Coronary artery (tissue), 2 donors: ENCODE measurements at regions not wholly inside any gene's neighbourhood (a gene's known extent, or its start where the extent isn't known, plus 50 kb on each side); places are given as distances from the start of the nearest gene placed in this dataset.

ENCODE experiments used
- DNase-seq: peaks from one replicate; pipeline ENCODE4 v3.0.0-alpha.2; 2017; ENCODE audit warnings: low spot score
- H3K27ac ChIP-seq, 2 donors: fragments of 200-600 bp; sonication (generic); one replicate each; pipeline ENCODE4 v1.5.1; 2016 to 2019
- H3K4me3 ChIP-seq: fragments of 200-600 bp; sonication (generic); 2 replicates; pipeline ENCODE4 v1.5.1; 2016; ENCODE audit warnings: mild to moderate bottlenecking, moderate library complexity
- TF ChIP-seq, protein P1 (sequence below): fragments of 200-600 bp; sonication (generic); IDR thresholded peaks from one replicate; pipeline ENCODE4 v1.5.1; 2019; ENCODE audit warnings: antibody characterized with exemption

DNA sequence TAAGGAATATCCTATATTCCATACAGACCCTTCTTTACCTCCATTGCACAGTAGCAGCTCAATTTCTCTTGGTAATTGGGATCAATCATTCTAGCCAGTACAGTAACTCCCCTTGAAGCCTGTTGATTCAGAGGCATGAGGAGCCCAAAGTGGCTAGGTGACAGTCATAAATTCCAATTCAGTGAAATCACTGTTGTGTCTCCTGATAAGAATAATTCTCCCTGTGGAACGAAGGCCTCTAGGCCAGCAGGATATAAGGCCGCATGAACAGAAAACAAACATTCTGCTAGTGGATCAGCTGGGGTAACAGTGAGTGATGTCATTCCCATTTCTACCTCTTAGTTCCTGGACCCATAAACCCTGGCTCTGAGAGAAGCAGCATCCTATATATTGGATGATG lies 696.3 kb downstream of the NR2F2 start:
- Histone ChIP-seq H3K27ac (no peak overlapping the region), H3K4me3 (no peak overlapping the region)
- DNase-seq, result no peak
- TF ChIP-seq, protein P1, sequence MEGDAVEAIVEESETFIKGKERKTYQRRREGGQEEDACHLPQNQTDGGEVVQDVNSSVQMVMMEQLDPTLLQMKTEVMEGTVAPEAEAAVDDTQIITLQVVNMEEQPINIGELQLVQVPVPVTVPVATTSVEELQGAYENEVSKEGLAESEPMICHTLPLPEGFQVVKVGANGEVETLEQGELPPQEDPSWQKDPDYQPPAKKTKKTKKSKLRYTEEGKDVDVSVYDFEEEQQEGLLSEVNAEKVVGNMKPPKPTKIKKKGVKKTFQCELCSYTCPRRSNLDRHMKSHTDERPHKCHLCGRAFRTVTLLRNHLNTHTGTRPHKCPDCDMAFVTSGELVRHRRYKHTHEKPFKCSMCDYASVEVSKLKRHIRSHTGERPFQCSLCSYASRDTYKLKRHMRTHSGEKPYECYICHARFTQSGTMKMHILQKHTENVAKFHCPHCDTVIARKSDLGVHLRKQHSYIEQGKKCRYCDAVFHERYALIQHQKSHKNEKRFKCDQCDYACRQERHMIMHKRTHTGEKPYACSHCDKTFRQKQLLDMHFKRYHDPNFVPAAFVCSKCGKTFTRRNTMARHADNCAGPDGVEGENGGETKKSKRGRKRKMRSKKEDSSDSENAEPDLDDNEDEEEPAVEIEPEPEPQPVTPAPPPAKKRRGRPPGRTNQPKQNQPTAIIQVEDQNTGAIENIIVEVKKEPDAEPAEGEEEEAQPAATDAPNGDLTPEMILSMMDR, result no peak

- H3K4me3 ChIP-seq, result no peak overlapping the region
- no peak for DNase-seq
- H3K27ac ChIP-seq, result no peak overlapping the region
- TF ChIP-seq, protein P1, result no peak
These were observed 697.3 kb downstream of the NR2F2 start for GRCh38 chr15:97027772-97028171.

- H3K27ac ChIP-seq, result no peak overlapping the region
- no peak overlapping the region for H3K4me3 ChIP-seq
- DNase-seq, result no peak
These were observed 699.8 kb downstream of the NR2F2 start for GRCh38 chr15:97030251-97030650.

DNA sequence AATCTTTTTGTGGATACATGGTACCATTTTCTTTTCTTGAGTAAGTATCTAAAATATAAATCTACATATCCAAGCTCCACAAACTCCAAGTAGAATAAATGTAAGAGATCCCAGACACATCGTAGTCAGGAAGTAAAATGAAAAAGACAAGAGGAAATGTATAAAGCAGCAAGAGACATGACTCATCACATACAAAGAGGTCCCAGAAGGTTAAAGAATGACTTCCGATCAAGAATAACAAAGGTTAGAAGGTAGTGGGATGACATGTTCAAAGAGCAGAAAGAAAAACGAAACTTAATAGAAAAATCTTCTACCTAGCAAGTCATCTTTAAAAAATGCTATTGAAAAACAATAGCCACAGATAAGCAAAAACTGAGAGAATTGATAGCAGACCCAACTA lies 705.8 kb downstream of the NR2F2 start:
- DNase-seq, result no peak
- Histone ChIP-seq H3K27ac (no peak overlapping the region), H3K4me3 (no peak overlapping the region)
- TF ChIP-seq, protein P1, result no peak

More at GRCh38 chr15:97030251-97030650, 699.8 kb downstream of the NR2F2 start:
- TF ChIP-seq, protein P1, result no peak

GRCh38 chr15:97037080-97037479 lies 706.6 kb downstream of the NR2F2 start:
- TF ChIP-seq, protein P1, result no peak

GRCh38 chr15:97045666-97046421 lies 715.3 kb downstream of the NR2F2 start:
- TF ChIP-seq, protein P1, result no peak
- Histone ChIP-seq H3K4me3 (no peak overlapping the region), H3K27ac (no peak overlapping the region)
- no peak for DNase-seq

More at GRCh38 chr15:97037080-97037479, 706.6 kb downstream of the NR2F2 start:
- Histone ChIP-seq H3K4me3 (no peak overlapping the region), H3K27ac (no peak overlapping the region)
- DNase-seq, result no peak

GRCh38 chr15:97052513-97052912 lies 722.0 kb downstream of the NR2F2 start:
- Histone ChIP-seq H3K27ac (no peak overlapping the region), H3K4me3 (no peak overlapping the region)
- TF ChIP-seq, protein P1, result no peak
- DNase-seq, result no peak
